ACHN (cell line): ENCODE measurements at regions not wholly inside any gene's neighbourhood (a gene's known extent, or its start where the extent isn't known, plus 50 kb on each side); places are given as distances from the start of the nearest gene placed in this dataset.

ENCODE experiments used
- DNase-seq: peaks from one replicate; pipeline ENCODE4 v3.0.0-alpha.2; 2015
- in situ Hi-C: cut with HindIII; loops from 2 replicates; pipeline ENCODE4 v1.10.0; 2017; ENCODE audit warnings: low sequenced_read_pairs, low pct_ligation_motif_present, low pct_unique_long_range_greater_than_20kb

GRCh38 chr1:217240656-217241055 lies 390.2 kb downstream of the GPATCH2 start:
- no peak for DNase-seq
- in situ Hi-C loops: no loop called here

GRCh38 chr1:217238945-217239344 lies 391.9 kb downstream of the GPATCH2 start:
- in situ Hi-C loops: no loop called here
- DNase-seq: no peak

- DNase-seq: no peak
- in situ Hi-C loops: no loop called here
Measured at GRCh38 chr1:217230412-217230811, 400.5 kb downstream of the GPATCH2 start.

GRCh38 chr1:217228689-217229088 lies 402.2 kb downstream of the GPATCH2 start:
- no peak for DNase-seq
- in situ Hi-C loops: no loop called here

- in situ Hi-C loops: no loop called here
- DNase-seq: no peak
Measured at GRCh38 chr1:217224201-217224600, 406.7 kb downstream of the GPATCH2 start.

GRCh38 chr1:217214551-217214950 lies 416.3 kb downstream of the GPATCH2 start:
- in situ Hi-C loops: no loop called here
- no peak for DNase-seq

- no peak for DNase-seq
- in situ Hi-C loops: no loop called here
Measured at GRCh38 chr1:217211486-217211885, 419.4 kb downstream of the GPATCH2 start.

- DNase-seq: no peak
- in situ Hi-C loops: no loop called here
Measured at GRCh38 chr1:217205578-217205977, 425.3 kb downstream of the GPATCH2 start.

- DNase-seq: no peak
- in situ Hi-C loops: no loop called here
Measured at GRCh38 chr1:217196616-217197015, 434.3 kb downstream of the GPATCH2 start.

- no peak for DNase-seq
- in situ Hi-C loops: no loop called here
Measured at GRCh38 chr1:217193151-217193550, 437.7 kb downstream of the GPATCH2 start.

- no peak for DNase-seq
- in situ Hi-C loops: no loop called here
Measured at GRCh38 chr1:217191441-217191840, 439.4 kb downstream of the GPATCH2 start.

GRCh38 chr1:217190359-217190758 lies 440.5 kb downstream of the GPATCH2 start:
- in situ Hi-C loops: no loop called here
- DNase-seq: no peak

- no peak for DNase-seq
- in situ Hi-C loops: no loop called here
Measured at GRCh38 chr1:217189362-217189761, 441.5 kb downstream of the GPATCH2 start.

- in situ Hi-C loops: no loop called here
- DNase-seq: no peak
Measured at GRCh38 chr1:217188280-217189237, 442.3 kb downstream of the GPATCH2 start.

- DNase-seq: no peak
- in situ Hi-C loops: no loop called here
Measured at GRCh38 chr1:217186664-217187063, 444.2 kb downstream of the GPATCH2 start.

GRCh38 chr1:217184854-217185253 lies 446.0 kb downstream of the GPATCH2 start:
- in situ Hi-C loops: no loop called here
- no peak for DNase-seq

- in situ Hi-C loops: no loop called here
Measured at GRCh38 chr1:217182992-217183391, 447.9 kb downstream of the GPATCH2 start.

GRCh38 chr1:217181756-217182155 lies 449.1 kb downstream of the GPATCH2 start:
- DNase-seq: no peak
- in situ Hi-C loops: no loop called here

More at GRCh38 chr1:217182992-217183391, 447.9 kb downstream of the GPATCH2 start:
- DNase-seq: no peak

- in situ Hi-C loops: no loop called here
- no peak for DNase-seq
Measured at GRCh38 chr1:217181176-217181746, 449.6 kb downstream of the GPATCH2 start.

GRCh38 chr1:217180443-217180842 lies 450.4 kb downstream of the GPATCH2 start:
- in situ Hi-C loops: no loop called here

More at GRCh38 chr1:217180443-217180842, 450.4 kb downstream of the GPATCH2 start:
- DNase-seq: no peak
